ENCODE measurements at regions not wholly inside any gene's neighbourhood (a gene's known extent, or its start where the extent isn't known, plus 50 kb on each side); places are given as distances from the start of the nearest gene placed in this dataset.

- TF ChIP-seq CTCF (IDR thresholded peaks at IDR 0.05; ENCODE audit: borderline replicate concordance, insufficient read depth, low read depth, low read length) = no peak
- no peak overlapping the region for H3K4me3 ChIP-seq (ENCODE audit: low read depth, low read length)
Observed at GRCh38 chr5:87770016-87770570, 357.4 kb upstream of the CCNH start.

- no peak for TF ChIP-seq CTCF (IDR thresholded peaks at IDR 0.05; ENCODE audit: borderline replicate concordance, insufficient read depth, low read depth, low read length)
- H3K4me3 ChIP-seq (ENCODE audit: low read depth, low read length) = no peak overlapping the region
Observed at GRCh38 chr5:87769157-87769556, 356.4 kb upstream of the CCNH start.

- TF ChIP-seq CTCF (IDR thresholded peaks at IDR 0.05; ENCODE audit: borderline replicate concordance, insufficient read depth, low read depth, low read length) = no peak
- H3K4me3 ChIP-seq (ENCODE audit: low read depth, low read length) = no peak overlapping the region
Observed at GRCh38 chr5:87768190-87768589, 355.5 kb upstream of the CCNH start.

- no peak for TF ChIP-seq CTCF (IDR thresholded peaks at IDR 0.05; ENCODE audit: borderline replicate concordance, insufficient read depth, low read depth, low read length)
- H3K4me3 ChIP-seq (ENCODE audit: low read depth, low read length) = no peak overlapping the region
Observed at GRCh38 chr5:87765009-87765408, 352.3 kb upstream of the CCNH start.

GRCh38 chr5:87762631-87763030, 349.9 kb upstream of the CCNH start:
- TF ChIP-seq CTCF (IDR thresholded peaks at IDR 0.05; ENCODE audit: borderline replicate concordance, insufficient read depth, low read depth, low read length) = no peak

GRCh38 chr5:87756951-87757350, 344.2 kb upstream of the CCNH start:
- H3K4me3 ChIP-seq (ENCODE audit: low read depth, low read length) = no peak overlapping the region
- no peak for TF ChIP-seq CTCF (IDR thresholded peaks at IDR 0.05; ENCODE audit: borderline replicate concordance, insufficient read depth, low read depth, low read length)

More at GRCh38 chr5:87762631-87763030, 349.9 kb upstream of the CCNH start:
- H3K4me3 ChIP-seq (ENCODE audit: low read depth, low read length) = no peak overlapping the region

- H3K4me3 ChIP-seq (ENCODE audit: low read depth, low read length) = no peak overlapping the region
- TF ChIP-seq CTCF (IDR thresholded peaks at IDR 0.05; ENCODE audit: borderline replicate concordance, insufficient read depth, low read depth, low read length) = no peak
Observed at GRCh38 chr5:87755360-87755759, 342.6 kb upstream of the CCNH start.
